ENCODE measurements at regions not wholly inside any gene's neighbourhood (a gene's known extent, or its start where the extent isn't known, plus 50 kb on each side); places are given as distances from the start of the nearest gene placed in this dataset.

- TF ChIP-seq CTCF (conservative IDR thresholded peaks at IDR 0.05; ENCODE audit: low read length) (no peak), EZH2phosphoT487 (IDR thresholded peaks at IDR 0.05; ENCODE audit: borderline replicate concordance) (no peak)
These were observed 108.7 kb upstream of the ALDH1A3 start for GRCh38 chr15:100770661-100771584.
